GM23248 (cell line): ENCODE measurements at regions not wholly inside any gene's neighbourhood (a gene's known extent, or its start where the extent isn't known, plus 50 kb on each side); places are given as distances from the start of the nearest gene placed in this dataset.

ENCODE experiments used
- EZH2 ChIP-seq: fragments of 200-600 bp; sonication (generic); IDR thresholded peaks from 2 replicates; pipeline ENCODE4 v1.6.1; 2018; ENCODE audit warnings: antibody characterized with exemption, mild to moderate bottlenecking; ENCODE audit not compliant: insufficient read depth, poor library complexity, severe bottlenecking
- EZH2phosphoT487 ChIP-seq: fragments of 200-600 bp; sonication (generic); IDR thresholded peaks from 2 replicates; pipeline ENCODE4 v1.6.1; 2018; ENCODE audit warnings: antibody characterized with exemption, moderate library complexity, mild to moderate bottlenecking, low read depth; ENCODE audit not compliant: insufficient read depth

DNA sequence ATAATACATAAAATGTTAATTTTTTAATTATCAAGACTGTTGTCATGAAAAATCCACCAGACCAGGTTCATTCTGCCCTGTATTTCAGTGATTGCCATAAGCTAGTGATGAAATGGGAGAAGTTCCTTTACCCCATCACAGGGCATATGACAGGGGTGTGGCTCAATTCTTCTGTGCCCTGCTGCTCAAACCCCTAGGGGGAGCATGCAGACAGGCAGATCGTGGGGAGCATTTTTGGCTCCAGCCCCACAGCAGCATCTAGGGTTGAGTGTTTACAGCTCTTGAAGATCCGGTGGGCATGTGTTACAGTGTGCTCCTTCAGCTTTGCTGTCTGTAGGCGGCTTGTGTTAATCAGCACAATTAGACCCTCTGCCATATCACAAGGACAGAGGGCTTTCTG is 700.7 kb downstream of the PCDH18 start:
- TF ChIP-seq EZH2phosphoT487 (no peak), EZH2 (no peak)
